ENCODE measurements at regions not wholly inside any gene's neighbourhood (a gene's known extent, or its start where the extent isn't known, plus 50 kb on each side); places are given as distances from the start of the nearest gene placed in this dataset.

GRCh38 chr11:128301756-128302155, 285.6 kb downstream of the ETS1 start:
- peak overlapping the region; percentile 91 for H3K27ac Mint-ChIP-seq
- H3K4me3 Mint-ChIP-seq, result peak overlapping the region; percentile 86
- H3K36me3 Mint-ChIP-seq, result no peaks in the 10 kb centered on the region
- H3K27me3 Mint-ChIP-seq, result no peaks in the 10 kb centered on the region
- peaks cover 98% of the 10 kb centered on the region for H3K4me1 Mint-ChIP-seq
- peaks cover 4% of the 10 kb centered on the region for H3K9me3 Mint-ChIP-seq

- no peaks in the 10 kb centered on the region for H3K9me3 Mint-ChIP-seq
- H3K36me3 Mint-ChIP-seq, result no peaks in the 10 kb centered on the region
- peak overlapping the region; percentile 60 for H3K4me3 Mint-ChIP-seq
- no peaks in the 10 kb centered on the region for H3K27me3 Mint-ChIP-seq
- H3K4me1 Mint-ChIP-seq, result peaks cover 97% of the 10 kb centered on the region
- H3K27ac Mint-ChIP-seq, result peak overlapping the region; percentile 78
These were observed 286.6 kb downstream of the ETS1 start for GRCh38 chr11:128300785-128301184.

- H3K27ac Mint-ChIP-seq, result peak overlapping the region; percentile 93
- no peaks in the 10 kb centered on the region for H3K9me3 Mint-ChIP-seq
- peaks cover 4% of the 10 kb centered on the region for H3K36me3 Mint-ChIP-seq
- no peaks in the 10 kb centered on the region for H3K27me3 Mint-ChIP-seq
- peak overlapping the region; percentile 15 for H3K4me3 Mint-ChIP-seq
- peaks cover 97% of the 10 kb centered on the region for H3K4me1 Mint-ChIP-seq
These were observed 288.1 kb downstream of the ETS1 start for GRCh38 chr11:128299132-128299726.

DNA sequence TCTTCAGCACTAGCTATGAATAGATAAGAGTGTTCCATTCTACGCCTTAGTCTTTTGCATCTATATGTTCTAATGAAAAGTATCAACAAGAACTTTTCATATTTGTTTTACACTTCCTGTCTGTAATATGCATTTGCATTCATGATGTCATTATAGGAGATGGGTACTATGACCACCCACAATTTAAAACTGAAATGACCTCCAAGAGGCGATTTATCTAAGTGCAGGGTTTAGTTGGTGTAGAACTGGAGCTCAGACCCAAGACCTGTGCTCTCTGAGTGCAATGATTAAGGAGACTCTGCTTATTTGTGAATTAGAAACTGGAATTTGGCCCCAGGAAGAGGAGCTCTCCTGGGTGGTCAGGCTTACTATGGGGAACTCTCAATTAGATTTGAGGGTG, 289.1 kb downstream of the ETS1 start:
- peak overlapping the region; percentile 15 for H3K4me3 Mint-ChIP-seq
- H3K36me3 Mint-ChIP-seq, result peaks cover 4% of the 10 kb centered on the region
- H3K27ac Mint-ChIP-seq, result peak overlapping the region; percentile 93
- peaks cover 96% of the 10 kb centered on the region for H3K4me1 Mint-ChIP-seq
- H3K9me3 Mint-ChIP-seq, result no peaks in the 10 kb centered on the region
- no peaks in the 10 kb centered on the region for H3K27me3 Mint-ChIP-seq

DNA sequence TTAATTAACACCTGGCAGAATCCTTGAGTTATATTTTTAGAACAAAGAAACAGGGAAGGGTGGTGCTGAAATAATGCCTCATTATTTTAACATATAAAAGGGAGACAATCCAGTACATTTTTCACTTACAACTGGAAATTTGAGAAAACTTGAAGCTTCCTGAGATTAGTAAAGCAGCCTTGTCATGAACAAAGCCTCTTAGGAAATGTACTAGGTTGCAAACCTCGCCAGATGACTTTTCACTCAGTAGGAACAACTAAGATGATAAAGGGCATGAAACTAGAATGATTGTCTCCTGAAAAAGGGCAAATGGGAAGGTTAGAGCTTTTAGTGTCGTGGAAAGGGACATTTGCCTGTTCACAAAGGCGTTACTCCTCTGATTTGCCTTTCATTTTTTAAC, 289.6 kb downstream of the ETS1 start:
- Mint-ChIP-seq H3K27ac (peak overlapping the region; percentile 93), H3K9me3 (no peaks in the 10 kb centered on the region), H3K27me3 (no peaks in the 10 kb centered on the region), H3K36me3 (peaks cover 4% of the 10 kb centered on the region), H3K4me1 (peaks cover 96% of the 10 kb centered on the region), H3K4me3 (peak overlapping the region; percentile 15)

GRCh38 chr11:128297091-128297651, 290.2 kb downstream of the ETS1 start:
- Mint-ChIP-seq H3K4me3 (peak overlapping the region; percentile 15), H3K4me1 (peaks cover 98% of the 10 kb centered on the region), H3K27me3 (no peaks in the 10 kb centered on the region), H3K9me3 (no peaks in the 10 kb centered on the region), H3K27ac (peak overlapping the region; percentile 93), H3K36me3 (peaks cover 4% of the 10 kb centered on the region)

GRCh38 chr11:128294671-128295050, 292.7 kb downstream of the ETS1 start:
- H3K9me3 Mint-ChIP-seq, result no peaks in the 10 kb centered on the region
- peak overlapping the region; percentile 24 for H3K4me3 Mint-ChIP-seq
- H3K27me3 Mint-ChIP-seq, result no peaks in the 10 kb centered on the region
- peaks cover 6% of the 10 kb centered on the region for H3K36me3 Mint-ChIP-seq
- H3K27ac Mint-ChIP-seq, result peak overlapping the region; percentile 89
- peaks cover 98% of the 10 kb centered on the region for H3K4me1 Mint-ChIP-seq

DNA sequence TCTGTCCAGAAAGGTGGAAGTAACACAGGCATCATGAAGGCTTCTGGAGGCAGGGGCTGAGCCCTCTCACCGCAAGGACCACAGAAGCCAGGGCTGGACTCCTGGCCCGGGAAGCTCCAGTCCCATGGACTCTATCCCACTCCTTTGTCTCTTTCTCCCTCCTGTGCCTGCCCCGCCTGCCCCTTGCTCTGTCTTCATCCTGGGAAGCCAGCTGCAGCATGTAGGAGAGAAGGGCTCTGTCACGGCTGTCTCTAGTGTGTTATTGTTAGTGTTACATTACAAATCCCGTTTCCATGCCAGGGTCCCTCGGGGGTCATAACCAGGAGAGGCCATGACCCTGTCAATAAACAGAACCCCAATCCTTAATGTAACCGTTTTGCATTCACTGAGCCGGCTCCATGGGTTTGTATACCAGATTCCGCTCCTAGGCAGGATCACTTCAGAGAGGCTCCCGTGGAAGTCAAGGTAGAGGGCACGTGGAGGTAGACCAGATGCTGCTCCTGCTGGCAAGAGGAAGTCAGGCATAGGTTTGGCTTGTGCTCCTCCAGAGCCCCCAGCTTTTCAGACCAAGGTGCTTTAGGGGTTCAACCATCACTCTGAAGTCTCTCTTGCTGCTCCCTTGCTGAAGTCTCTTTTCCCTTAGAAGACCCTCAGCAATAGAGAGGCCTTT, 293.2 kb downstream of the ETS1 start:
- Mint-ChIP-seq H3K27ac (peak overlapping the region; percentile 89), H3K9me3 (no peaks in the 10 kb centered on the region), H3K27me3 (no peaks in the 10 kb centered on the region), H3K36me3 (peaks cover 6% of the 10 kb centered on the region), H3K4me3 (peak overlapping the region; percentile 24), H3K4me1 (peaks cover 98% of the 10 kb centered on the region)

DNA sequence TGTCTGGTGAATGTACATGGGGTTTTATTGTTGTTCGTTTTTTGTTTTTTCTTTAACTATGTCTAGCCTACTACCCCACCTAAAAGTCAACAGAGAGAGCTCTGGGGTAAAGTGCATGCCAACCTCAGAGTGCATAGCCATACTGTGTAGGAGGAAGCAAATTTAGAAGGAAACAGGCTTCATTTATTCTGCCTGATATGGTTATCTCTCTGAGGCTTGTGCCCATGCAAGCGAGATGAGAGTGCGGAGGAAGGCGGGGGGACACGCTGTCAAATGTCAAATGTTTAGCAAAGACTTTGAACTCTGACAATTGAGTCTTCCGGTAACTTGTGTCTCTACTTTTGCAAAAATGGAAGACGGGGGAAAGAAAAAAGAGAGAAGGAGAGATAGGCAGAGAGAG, 295.5 kb downstream of the ETS1 start:
- no peaks in the 10 kb centered on the region for H3K27me3 Mint-ChIP-seq
- H3K27ac Mint-ChIP-seq, result peak overlapping the region; percentile 98
- H3K9me3 Mint-ChIP-seq, result no peaks in the 10 kb centered on the region
- peaks cover 6% of the 10 kb centered on the region for H3K36me3 Mint-ChIP-seq
- peaks cover 98% of the 10 kb centered on the region for H3K4me1 Mint-ChIP-seq
- peak overlapping the region; percentile 86 for H3K4me3 Mint-ChIP-seq

DNA sequence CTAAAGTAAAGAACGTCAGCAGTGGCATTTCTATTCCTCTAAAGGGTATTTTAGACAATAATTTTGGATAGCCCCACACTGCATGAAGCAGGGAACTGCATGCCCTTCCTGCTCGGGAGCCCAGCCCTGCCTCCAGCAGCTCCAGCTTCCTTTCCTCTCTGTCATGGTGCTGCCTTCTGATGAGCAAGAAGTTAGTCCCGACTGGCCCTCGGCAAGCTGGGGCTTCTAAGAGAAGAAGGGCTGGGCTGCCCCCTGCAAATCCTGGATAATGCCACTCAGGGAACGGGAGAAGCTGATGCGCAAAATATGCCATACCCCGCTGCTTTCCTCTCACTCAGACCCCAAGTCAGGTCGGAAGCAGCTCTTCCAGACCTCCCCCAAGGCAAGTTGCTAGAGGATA, 296.4 kb downstream of the ETS1 start:
- Mint-ChIP-seq H3K27me3 (no peaks in the 10 kb centered on the region), H3K9me3 (no peaks in the 10 kb centered on the region), H3K4me1 (peaks cover 98% of the 10 kb centered on the region), H3K27ac (peak overlapping the region; percentile 98), H3K36me3 (peaks cover 6% of the 10 kb centered on the region), H3K4me3 (peak overlapping the region; percentile 86)

- Mint-ChIP-seq H3K4me3 (peak overlapping the region; percentile 86), H3K36me3 (peaks cover 5% of the 10 kb centered on the region), H3K4me1 (peaks cover 99% of the 10 kb centered on the region), H3K9me3 (no peaks in the 10 kb centered on the region), H3K27me3 (no peaks in the 10 kb centered on the region), H3K27ac (peak overlapping the region; percentile 98)
These were observed 297.1 kb downstream of the ETS1 start for GRCh38 chr11:128290106-128290840.

DNA sequence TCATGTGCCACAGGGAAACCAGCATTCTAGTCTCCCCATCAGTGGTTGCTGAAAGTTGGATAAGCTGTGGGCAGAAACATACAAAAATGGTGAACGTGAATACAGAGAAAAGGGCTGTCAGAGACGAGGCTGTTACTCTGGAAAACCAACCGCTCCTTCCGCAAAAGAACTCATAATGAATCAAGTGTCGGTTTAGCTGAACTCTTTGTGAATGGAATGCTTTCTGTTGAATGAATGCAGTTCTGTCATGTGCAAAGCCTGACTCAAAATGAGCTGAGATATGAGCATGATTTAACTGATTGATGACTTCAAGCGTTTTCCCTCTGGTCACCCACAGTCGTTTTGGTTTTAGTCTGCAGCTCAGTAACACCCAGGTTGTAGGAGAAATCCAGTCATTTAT, 298.3 kb downstream of the ETS1 start:
- Mint-ChIP-seq H3K4me3 (peak overlapping the region; percentile 47), H3K27me3 (no peaks in the 10 kb centered on the region)

GRCh38 chr11:128288368-128288767, 299.0 kb downstream of the ETS1 start:
- H3K36me3 Mint-ChIP-seq, result peaks cover 2% of the 10 kb centered on the region
- H3K27ac Mint-ChIP-seq, result peak overlapping the region; percentile 87
- H3K27me3 Mint-ChIP-seq, result no peaks in the 10 kb centered on the region
- H3K4me3 Mint-ChIP-seq, result no peak overlapping the region
- H3K9me3 Mint-ChIP-seq, result no peaks in the 10 kb centered on the region
- peaks cover 95% of the 10 kb centered on the region for H3K4me1 Mint-ChIP-seq

More for the DNA sequence above, 298.3 kb downstream of the ETS1 start:
- Mint-ChIP-seq H3K27ac (peak overlapping the region; percentile 98), H3K9me3 (no peaks in the 10 kb centered on the region), H3K36me3 (peaks cover 2% of the 10 kb centered on the region), H3K4me1 (peaks cover 99% of the 10 kb centered on the region)

GRCh38 chr11:128285321-128285720, 302.0 kb downstream of the ETS1 start:
- Mint-ChIP-seq H3K4me1 (peaks cover 65% of the 10 kb centered on the region), H3K9me3 (no peaks in the 10 kb centered on the region), H3K36me3 (no peaks in the 10 kb centered on the region), H3K27me3 (no peaks in the 10 kb centered on the region), H3K4me3 (peak overlapping the region; percentile 57), H3K27ac (peak overlapping the region; percentile 92)

DNA sequence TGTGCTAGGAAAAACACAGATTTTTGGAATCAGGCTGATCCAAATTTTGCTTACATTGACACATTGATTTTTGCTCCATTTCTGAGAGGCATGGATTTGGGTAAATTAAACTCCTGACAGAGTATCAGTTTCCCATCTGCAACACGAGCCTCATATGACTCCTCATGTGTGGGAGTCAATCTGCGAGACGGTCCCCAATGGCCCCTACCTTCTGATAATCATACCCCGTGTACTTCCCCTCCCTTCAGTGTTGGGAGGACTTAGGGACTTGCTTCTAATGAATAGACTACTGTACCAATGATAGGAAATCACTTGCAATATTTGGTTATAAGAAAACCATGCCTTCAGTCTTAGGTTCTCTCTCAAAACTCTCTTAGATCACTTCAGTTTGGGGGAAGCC, 302.7 kb downstream of the ETS1 start:
- peak overlapping the region; percentile 57 for H3K4me3 Mint-ChIP-seq
- no peaks in the 10 kb centered on the region for H3K9me3 Mint-ChIP-seq
- peaks cover 58% of the 10 kb centered on the region for H3K4me1 Mint-ChIP-seq
- peak overlapping the region; percentile 92 for H3K27ac Mint-ChIP-seq
- no peaks in the 10 kb centered on the region for H3K36me3 Mint-ChIP-seq
- H3K27me3 Mint-ChIP-seq, result no peaks in the 10 kb centered on the region

GRCh38 chr11:128283451-128283850, 303.9 kb downstream of the ETS1 start:
- H3K4me3 Mint-ChIP-seq, result no peak overlapping the region
- peaks cover 1% of the 10 kb centered on the region for H3K9me3 Mint-ChIP-seq
- H3K36me3 Mint-ChIP-seq, result no peaks in the 10 kb centered on the region
- no peak overlapping the region for H3K27ac Mint-ChIP-seq
- peaks cover 46% of the 10 kb centered on the region for H3K4me1 Mint-ChIP-seq
- H3K27me3 Mint-ChIP-seq, result no peaks in the 10 kb centered on the region

Data from activated naive CD4-positive, alpha-beta T cell treated with anti-CD3 and anti-CD28 coated beads, Interleukin-2, amount 50 U/mL, for 24 hours (primary cell).